ENCODE measurements at regions not wholly inside any gene's neighbourhood (a gene's known extent, or its start where the extent isn't known, plus 50 kb on each side); places are given as distances from the start of the nearest gene placed in this dataset.
A peak's percentile ranks its signal among the peaks of the same experiment; 100 is the strongest.

- Histone ChIP-seq H3K9me3 (no peaks in the 10 kb centered on the region), H3K27ac (no peak overlapping the region), H3K27me3 (no peaks in the 10 kb centered on the region), H3K4me3 (no peak overlapping the region), H3K4me1 (peaks cover 31% of the 10 kb centered on the region), H3K36me3 (no peaks in the 10 kb centered on the region)
- no peak for DNase-seq (ENCODE audit: low spot score in 2 of 2)
- TF ChIP-seq CTCF (IDR thresholded peaks at IDR 0.05) = no peak
- TF ChIP-seq POLR2AphosphoS5 (IDR thresholded peaks at IDR 0.05) = no peak
- TF ChIP-seq POLR2A (IDR thresholded peaks at IDR 0.05) = no peak
- no peak for TF ChIP-seq EP300 (IDR thresholded peaks at IDR 0.05)
- 94% methylated on average over 5 of the region's 5 CpGs for whole genome bisulfite sequencing
Observed at GRCh38 chr2:20150110-20150706, 74.7 kb downstream of the SDC1 start.

- H3K9me3 ChIP-seq = no peaks in the 10 kb centered on the region
- H3K4me1 ChIP-seq = peaks cover 35% of the 10 kb centered on the region
- DNase-seq (ENCODE audit: low spot score in 2 of 2) = no peak
- no peak overlapping the region for H3K27ac ChIP-seq
- no peaks in the 10 kb centered on the region for H3K27me3 ChIP-seq
- H3K36me3 ChIP-seq = no peaks in the 10 kb centered on the region
- H3K4me3 ChIP-seq = no peak overlapping the region
- 83% methylated on average over 5 of the region's 5 CpGs for WGBS
- TF ChIP-seq POLR2AphosphoS5 (IDR thresholded peaks at IDR 0.05) (no peak), POLR2A (IDR thresholded peaks at IDR 0.05) (no peak), CTCF (IDR thresholded peaks at IDR 0.05) (no peak), EP300 (IDR thresholded peaks at IDR 0.05) (no peak)
Observed at GRCh38 chr2:20149703-20150030, 75.3 kb downstream of the SDC1 start.

- 63% methylated on average over 12 of the region's 12 CpGs for WGBS
- Histone ChIP-seq H3K27me3 (no peaks in the 10 kb centered on the region), H3K4me1 (peaks cover 35% of the 10 kb centered on the region), H3K27ac (no peak overlapping the region), H3K36me3 (no peaks in the 10 kb centered on the region), H3K4me3 (no peak overlapping the region), H3K9me3 (no peaks in the 10 kb centered on the region)
- peak in 1 of 2 donors; percentile 38 for DNase-seq (ENCODE audit: low spot score in 2 of 2)
- TF ChIP-seq CTCF (IDR thresholded peaks at IDR 0.05) = no peak
- no peak for TF ChIP-seq POLR2A (IDR thresholded peaks at IDR 0.05)
- no peak for TF ChIP-seq POLR2AphosphoS5 (IDR thresholded peaks at IDR 0.05)
- no peak for TF ChIP-seq EP300 (IDR thresholded peaks at IDR 0.05)
Observed at GRCh38 chr2:20148923-20149702, 75.8 kb downstream of the SDC1 start.

GRCh38 chr2:20148426-20148922 is 76.5 kb downstream of the SDC1 start:
- 66% methylated on average over 5 of the region's 5 CpGs for WGBS

More at GRCh38 chr2:20148426-20148922, 76.5 kb downstream of the SDC1 start:
- Histone ChIP-seq H3K4me3 (no peak overlapping the region), H3K27me3 (no peaks in the 10 kb centered on the region), H3K27ac (no peak overlapping the region), H3K9me3 (no peaks in the 10 kb centered on the region), H3K36me3 (no peaks in the 10 kb centered on the region), H3K4me1 (peaks cover 35% of the 10 kb centered on the region)
- no peak for TF ChIP-seq CTCF (IDR thresholded peaks at IDR 0.05)
- no peak for TF ChIP-seq POLR2A (IDR thresholded peaks at IDR 0.05)
- TF ChIP-seq EP300 (IDR thresholded peaks at IDR 0.05) = no peak
- no peak for TF ChIP-seq POLR2AphosphoS5 (IDR thresholded peaks at IDR 0.05)
- no peak for DNase-seq (ENCODE audit: low spot score in 2 of 2)

Measured in suprapubic skin (tissue), 4 donors.